ENCODE measurements at regions not wholly inside any gene's neighbourhood (a gene's known extent, or its start where the extent isn't known, plus 50 kb on each side); places are given as distances from the start of the nearest gene placed in this dataset.
A peak's percentile ranks its signal among the peaks of the same experiment; 100 is the strongest.

DNA sequence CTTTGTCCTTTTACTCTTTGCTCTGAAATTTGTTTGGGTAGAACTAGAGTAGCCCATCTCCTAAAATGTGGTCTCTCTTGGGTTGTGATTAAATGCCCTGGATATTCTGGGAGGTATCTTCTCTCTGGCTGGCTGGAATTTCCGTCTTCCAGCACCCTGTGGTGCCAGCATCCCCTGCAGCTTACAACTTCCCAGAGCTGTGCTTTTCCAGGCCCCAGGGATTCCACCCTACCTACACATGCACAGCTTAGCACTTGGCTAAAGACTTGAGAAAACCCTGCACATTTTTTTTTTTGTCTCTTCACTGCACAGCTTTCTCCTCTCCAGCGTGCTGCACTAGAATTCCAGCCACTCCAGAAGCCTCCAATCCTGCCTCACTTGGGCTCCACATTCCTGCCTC lies 334.7 kb downstream of the IRS2 start:
- Mint-ChIP-seq H3K27me3 (ENCODE audit: low read depth) (no peaks in the 10 kb centered on the region), H3K4me3 (ENCODE audit: unreplicated experiment) (no peak overlapping the region), H3K9me3 (ENCODE audit: low read depth) (peaks cover 6% of the 10 kb centered on the region), H3K27ac (ENCODE audit: unreplicated experiment) (peak overlapping the region; percentile 75), H3K4me1 (ENCODE audit: low read depth) (peaks cover 55% of the 10 kb centered on the region), H3K36me3 (ENCODE audit: low read depth) (peaks cover 2% of the 10 kb centered on the region)
- DNase-seq (ENCODE audit: low spot score) = no peak
- TF ChIP-seq, protein P1, sequence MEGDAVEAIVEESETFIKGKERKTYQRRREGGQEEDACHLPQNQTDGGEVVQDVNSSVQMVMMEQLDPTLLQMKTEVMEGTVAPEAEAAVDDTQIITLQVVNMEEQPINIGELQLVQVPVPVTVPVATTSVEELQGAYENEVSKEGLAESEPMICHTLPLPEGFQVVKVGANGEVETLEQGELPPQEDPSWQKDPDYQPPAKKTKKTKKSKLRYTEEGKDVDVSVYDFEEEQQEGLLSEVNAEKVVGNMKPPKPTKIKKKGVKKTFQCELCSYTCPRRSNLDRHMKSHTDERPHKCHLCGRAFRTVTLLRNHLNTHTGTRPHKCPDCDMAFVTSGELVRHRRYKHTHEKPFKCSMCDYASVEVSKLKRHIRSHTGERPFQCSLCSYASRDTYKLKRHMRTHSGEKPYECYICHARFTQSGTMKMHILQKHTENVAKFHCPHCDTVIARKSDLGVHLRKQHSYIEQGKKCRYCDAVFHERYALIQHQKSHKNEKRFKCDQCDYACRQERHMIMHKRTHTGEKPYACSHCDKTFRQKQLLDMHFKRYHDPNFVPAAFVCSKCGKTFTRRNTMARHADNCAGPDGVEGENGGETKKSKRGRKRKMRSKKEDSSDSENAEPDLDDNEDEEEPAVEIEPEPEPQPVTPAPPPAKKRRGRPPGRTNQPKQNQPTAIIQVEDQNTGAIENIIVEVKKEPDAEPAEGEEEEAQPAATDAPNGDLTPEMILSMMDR (IDR thresholded peaks at IDR 0.05) = peak; percentile 25

DNA sequence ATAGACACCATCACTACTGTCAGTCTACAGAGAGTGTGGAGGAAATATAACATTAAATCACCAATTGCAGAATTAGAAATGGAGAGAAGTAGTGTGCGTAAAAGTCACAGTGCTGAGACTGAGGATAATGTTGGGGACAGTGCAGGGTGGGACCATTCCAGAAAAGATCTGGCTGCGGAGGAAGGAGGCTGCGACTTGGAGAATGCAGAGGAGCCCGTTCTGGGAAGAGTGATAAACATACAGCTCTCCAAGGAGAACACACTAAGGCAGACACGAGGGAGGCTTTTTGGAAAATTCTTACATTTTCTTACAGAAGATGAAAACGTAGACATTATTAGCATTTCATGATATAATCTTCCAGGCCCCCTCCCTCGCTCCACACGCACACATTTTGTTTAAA lies 337.8 kb downstream of the IRS2 start:
- H3K36me3 Mint-ChIP-seq (ENCODE audit: low read depth) = peaks cover 5% of the 10 kb centered on the region

DNA sequence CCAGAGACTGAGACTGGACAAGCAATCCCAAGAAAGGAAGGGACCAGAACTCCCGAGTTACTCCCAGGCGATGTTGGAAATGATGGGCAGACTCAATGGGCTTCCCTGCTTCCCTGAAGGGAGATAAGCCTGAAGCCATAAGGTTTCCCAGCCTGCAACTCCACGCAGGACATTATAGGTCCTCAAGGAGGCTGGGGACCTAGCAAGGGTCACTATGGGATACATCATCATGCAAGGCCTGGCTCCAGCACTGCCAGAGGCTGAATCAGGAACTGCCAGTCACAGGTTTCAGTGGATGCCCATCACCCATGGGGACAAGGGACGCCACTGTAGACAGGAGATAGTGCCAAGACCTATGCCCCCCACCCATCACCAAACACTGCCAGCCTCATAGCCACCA lies 338.7 kb downstream of the IRS2 start:
- H3K4me3 Mint-ChIP-seq (ENCODE audit: unreplicated experiment) = no peak overlapping the region
- H3K36me3 Mint-ChIP-seq (ENCODE audit: low read depth) = peaks cover 9% of the 10 kb centered on the region
- peak overlapping the region; percentile 29 for H3K27ac Mint-ChIP-seq (ENCODE audit: unreplicated experiment)
- no peak for DNase-seq (ENCODE audit: low spot score)
- TF ChIP-seq, protein P1 (IDR thresholded peaks at IDR 0.05) = no peak
- H3K9me3 Mint-ChIP-seq (ENCODE audit: low read depth) = peaks cover 32% of the 10 kb centered on the region
- no peaks in the 10 kb centered on the region for H3K27me3 Mint-ChIP-seq (ENCODE audit: low read depth)
- peaks cover 20% of the 10 kb centered on the region for H3K4me1 Mint-ChIP-seq (ENCODE audit: low read depth)

More for the DNA sequence above, 337.8 kb downstream of the IRS2 start:
- Mint-ChIP-seq H3K4me3 (ENCODE audit: unreplicated experiment) (no peak overlapping the region), H3K4me1 (ENCODE audit: low read depth) (peaks cover 28% of the 10 kb centered on the region), H3K9me3 (ENCODE audit: low read depth) (peaks cover 29% of the 10 kb centered on the region), H3K27me3 (ENCODE audit: low read depth) (no peaks in the 10 kb centered on the region), H3K27ac (ENCODE audit: unreplicated experiment) (no peak overlapping the region)
- TF ChIP-seq, protein P1 (IDR thresholded peaks at IDR 0.05) = no peak
- DNase-seq (ENCODE audit: low spot score) = no peak

DNA sequence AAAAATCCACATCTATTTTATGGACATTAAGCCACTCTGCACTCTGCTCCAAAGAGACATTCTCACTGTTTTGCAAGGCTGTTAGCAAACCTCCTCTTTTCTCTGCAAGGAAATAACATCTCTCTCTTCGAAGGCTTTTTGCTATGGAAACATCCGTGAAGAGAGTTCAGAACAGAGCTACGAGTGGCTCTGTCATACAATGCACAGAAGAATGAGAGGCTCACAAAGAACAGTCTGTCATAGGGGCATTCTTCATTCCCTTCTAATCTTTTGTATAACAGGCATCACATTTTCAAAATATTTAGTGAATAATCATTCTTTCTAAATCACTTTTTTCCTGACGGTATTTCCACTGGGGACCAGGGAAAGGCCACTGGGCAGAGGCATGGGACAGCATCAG lies 346.1 kb downstream of the IRS2 start:
- TF ChIP-seq, protein P1 (IDR thresholded peaks at IDR 0.05) = no peak
- Mint-ChIP-seq H3K4me3 (ENCODE audit: unreplicated experiment) (no peak overlapping the region), H3K27ac (ENCODE audit: unreplicated experiment) (no peak overlapping the region), H3K36me3 (ENCODE audit: low read depth) (peaks cover 10% of the 10 kb centered on the region), H3K27me3 (ENCODE audit: low read depth) (no peaks in the 10 kb centered on the region), H3K9me3 (ENCODE audit: low read depth) (peaks cover 30% of the 10 kb centered on the region), H3K4me1 (ENCODE audit: low read depth) (peaks cover 7% of the 10 kb centered on the region)
- no peak for DNase-seq (ENCODE audit: low spot score)

DNA sequence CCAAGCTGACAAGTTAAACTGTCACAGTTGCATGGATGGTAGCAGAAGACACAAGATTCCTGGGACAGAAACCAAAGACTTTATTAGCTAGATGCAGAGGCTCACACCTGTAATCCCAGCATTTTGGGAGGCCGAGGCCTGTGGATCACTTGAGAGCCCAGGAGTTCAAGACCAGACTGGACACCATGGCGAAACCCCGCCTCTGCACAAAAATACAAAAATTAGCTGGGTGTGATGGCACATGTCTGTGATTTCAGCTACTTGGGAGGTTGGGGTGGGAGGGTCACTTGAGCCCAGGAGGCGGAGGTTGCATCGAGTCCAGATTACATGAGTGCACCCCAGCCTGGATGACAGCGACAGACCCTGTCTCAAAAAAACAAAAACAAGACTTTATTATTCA lies 346.6 kb downstream of the IRS2 start:
- no peak overlapping the region for H3K27ac Mint-ChIP-seq (ENCODE audit: unreplicated experiment)
- H3K4me1 Mint-ChIP-seq (ENCODE audit: low read depth) = peaks cover 7% of the 10 kb centered on the region
- no peaks in the 10 kb centered on the region for H3K27me3 Mint-ChIP-seq (ENCODE audit: low read depth)
- TF ChIP-seq, protein P1 (IDR thresholded peaks at IDR 0.05) = no peak
- no peak overlapping the region for H3K4me3 Mint-ChIP-seq (ENCODE audit: unreplicated experiment)
- H3K36me3 Mint-ChIP-seq (ENCODE audit: low read depth) = peaks cover 10% of the 10 kb centered on the region
- DNase-seq (ENCODE audit: low spot score) = no peak
- peaks cover 27% of the 10 kb centered on the region for H3K9me3 Mint-ChIP-seq (ENCODE audit: low read depth)
